ENCODE measurements at regions not wholly inside any gene's neighbourhood (a gene's known extent, or its start where the extent isn't known, plus 50 kb on each side); places are given as distances from the start of the nearest gene placed in this dataset.

DNA sequence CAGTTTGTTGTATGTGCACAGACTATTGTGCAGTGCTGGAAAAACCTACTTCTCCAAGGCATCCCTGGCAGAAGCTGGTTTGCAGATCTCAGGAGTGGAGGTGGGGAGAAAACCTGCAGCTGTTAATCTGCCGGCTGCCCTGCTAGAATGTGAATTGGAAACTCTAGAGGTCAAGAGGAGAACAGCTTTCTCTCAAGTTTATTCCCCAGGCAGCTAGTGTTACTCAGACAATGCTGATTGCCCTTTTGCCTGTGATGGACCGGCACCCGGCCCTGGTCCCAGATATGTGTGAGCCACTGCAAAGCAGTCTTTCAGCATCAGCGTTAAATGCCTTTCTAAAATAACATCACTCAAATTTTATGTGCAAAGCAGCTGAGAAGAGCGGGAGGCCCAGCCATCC lies 129.7 kb upstream of the TPM1 start:
- Histone ChIP-seq H3K36me3 (ENCODE audit: control insufficient read depth in 4 of 4, insufficient read depth in 3 of 4, low read depth in 1 of 4, low read length in 3 of 4) (no peaks in the 10 kb centered on the region), H3K27me3 (ENCODE audit: control insufficient read depth in 4 of 4, insufficient read depth in 4 of 4, low read length in 3 of 4) (no peaks in the 10 kb centered on the region), H3K9ac (ENCODE audit: low read depth in 1 of 2, low read length in 2 of 2) (no peak overlapping the region), H3K27ac (ENCODE audit: low read depth in 1 of 2, low read length in 2 of 2) (no peak overlapping the region), H3K9me3 (ENCODE audit: control insufficient read depth in 4 of 4, low read length in 3 of 4) (no peaks in the 10 kb centered on the region), H3K4me3 (ENCODE audit: low read depth in 1 of 3, low read length in 3 of 3) (no peak overlapping the region), H3K4me1 (ENCODE audit: control insufficient read depth in 4 of 4, insufficient read depth in 4 of 4, low read length in 3 of 4) (peaks cover 0 to 7% (median 0%) of the 10 kb centered on the region in 4 donors)
- TF ChIP-seq, protein P1, sequence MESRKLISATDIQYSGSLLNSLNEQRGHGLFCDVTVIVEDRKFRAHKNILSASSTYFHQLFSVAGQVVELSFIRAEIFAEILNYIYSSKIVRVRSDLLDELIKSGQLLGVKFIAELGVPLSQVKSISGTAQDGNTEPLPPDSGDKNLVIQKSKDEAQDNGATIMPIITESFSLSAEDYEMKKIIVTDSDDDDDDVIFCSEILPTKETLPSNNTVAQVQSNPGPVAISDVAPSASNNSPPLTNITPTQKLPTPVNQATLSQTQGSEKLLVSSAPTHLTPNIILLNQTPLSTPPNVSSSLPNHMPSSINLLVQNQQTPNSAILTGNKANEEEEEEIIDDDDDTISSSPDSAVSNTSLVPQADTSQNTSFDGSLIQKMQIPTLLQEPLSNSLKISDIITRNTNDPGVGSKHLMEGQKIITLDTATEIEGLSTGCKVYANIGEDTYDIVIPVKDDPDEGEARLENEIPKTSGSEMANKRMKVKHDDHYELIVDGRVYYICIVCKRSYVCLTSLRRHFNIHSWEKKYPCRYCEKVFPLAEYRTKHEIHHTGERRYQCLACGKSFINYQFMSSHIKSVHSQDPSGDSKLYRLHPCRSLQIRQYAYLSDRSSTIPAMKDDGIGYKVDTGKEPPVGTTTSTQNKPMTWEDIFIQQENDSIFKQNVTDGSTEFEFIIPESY (IDR thresholded peaks at IDR 0.05), result no peak
- TF ChIP-seq, protein P2, sequence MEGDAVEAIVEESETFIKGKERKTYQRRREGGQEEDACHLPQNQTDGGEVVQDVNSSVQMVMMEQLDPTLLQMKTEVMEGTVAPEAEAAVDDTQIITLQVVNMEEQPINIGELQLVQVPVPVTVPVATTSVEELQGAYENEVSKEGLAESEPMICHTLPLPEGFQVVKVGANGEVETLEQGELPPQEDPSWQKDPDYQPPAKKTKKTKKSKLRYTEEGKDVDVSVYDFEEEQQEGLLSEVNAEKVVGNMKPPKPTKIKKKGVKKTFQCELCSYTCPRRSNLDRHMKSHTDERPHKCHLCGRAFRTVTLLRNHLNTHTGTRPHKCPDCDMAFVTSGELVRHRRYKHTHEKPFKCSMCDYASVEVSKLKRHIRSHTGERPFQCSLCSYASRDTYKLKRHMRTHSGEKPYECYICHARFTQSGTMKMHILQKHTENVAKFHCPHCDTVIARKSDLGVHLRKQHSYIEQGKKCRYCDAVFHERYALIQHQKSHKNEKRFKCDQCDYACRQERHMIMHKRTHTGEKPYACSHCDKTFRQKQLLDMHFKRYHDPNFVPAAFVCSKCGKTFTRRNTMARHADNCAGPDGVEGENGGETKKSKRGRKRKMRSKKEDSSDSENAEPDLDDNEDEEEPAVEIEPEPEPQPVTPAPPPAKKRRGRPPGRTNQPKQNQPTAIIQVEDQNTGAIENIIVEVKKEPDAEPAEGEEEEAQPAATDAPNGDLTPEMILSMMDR (IDR thresholded peaks at IDR 0.05; ENCODE audit: low read depth, low read length, missing input control), result no peak
- TF ChIP-seq SP1 (IDR thresholded peaks at IDR 0.05) (no peak), TAF1 (conservative IDR thresholded peaks at IDR 0.05) (no peak), YY1 (IDR thresholded peaks at IDR 0.05) (no peak), HNF4G (IDR thresholded peaks at IDR 0.05) (no peak), FOXA2 (IDR thresholded peaks at IDR 0.05) (no peak), FOXA1 (IDR thresholded peaks at IDR 0.05) (no peak)
- no peak for DNase-seq (ENCODE audit: low spot score)
- WGBS, result 86% methylated on average over 5 of the region's 5 CpGs

DNA sequence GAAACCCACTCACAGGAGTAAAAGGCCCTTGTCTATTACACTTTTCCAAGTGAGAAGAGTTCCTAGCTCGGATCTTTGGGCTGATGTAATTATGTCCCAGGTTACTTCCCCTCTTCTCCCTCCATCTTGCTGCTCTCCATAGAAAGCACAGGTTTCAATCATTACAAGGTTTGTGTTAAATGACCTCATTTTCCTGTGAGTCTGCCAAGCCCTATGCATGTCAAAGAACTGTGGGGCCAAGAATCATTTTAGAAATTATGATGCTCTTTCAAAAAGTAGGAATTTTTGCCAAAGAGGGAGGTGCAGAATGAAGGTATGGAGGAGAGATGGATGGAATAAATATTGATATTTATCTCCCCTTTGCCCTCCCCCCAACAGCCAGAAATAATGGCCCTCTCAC lies 129.3 kb upstream of the TPM1 start:
- TF ChIP-seq JUND (IDR thresholded peaks at IDR 0.05) (no peak), RXRA (IDR thresholded peaks at IDR 0.05) (no peak), HNF4A (conservative IDR thresholded peaks at IDR 0.05) (no peak)
- TF ChIP-seq, protein P3, sequence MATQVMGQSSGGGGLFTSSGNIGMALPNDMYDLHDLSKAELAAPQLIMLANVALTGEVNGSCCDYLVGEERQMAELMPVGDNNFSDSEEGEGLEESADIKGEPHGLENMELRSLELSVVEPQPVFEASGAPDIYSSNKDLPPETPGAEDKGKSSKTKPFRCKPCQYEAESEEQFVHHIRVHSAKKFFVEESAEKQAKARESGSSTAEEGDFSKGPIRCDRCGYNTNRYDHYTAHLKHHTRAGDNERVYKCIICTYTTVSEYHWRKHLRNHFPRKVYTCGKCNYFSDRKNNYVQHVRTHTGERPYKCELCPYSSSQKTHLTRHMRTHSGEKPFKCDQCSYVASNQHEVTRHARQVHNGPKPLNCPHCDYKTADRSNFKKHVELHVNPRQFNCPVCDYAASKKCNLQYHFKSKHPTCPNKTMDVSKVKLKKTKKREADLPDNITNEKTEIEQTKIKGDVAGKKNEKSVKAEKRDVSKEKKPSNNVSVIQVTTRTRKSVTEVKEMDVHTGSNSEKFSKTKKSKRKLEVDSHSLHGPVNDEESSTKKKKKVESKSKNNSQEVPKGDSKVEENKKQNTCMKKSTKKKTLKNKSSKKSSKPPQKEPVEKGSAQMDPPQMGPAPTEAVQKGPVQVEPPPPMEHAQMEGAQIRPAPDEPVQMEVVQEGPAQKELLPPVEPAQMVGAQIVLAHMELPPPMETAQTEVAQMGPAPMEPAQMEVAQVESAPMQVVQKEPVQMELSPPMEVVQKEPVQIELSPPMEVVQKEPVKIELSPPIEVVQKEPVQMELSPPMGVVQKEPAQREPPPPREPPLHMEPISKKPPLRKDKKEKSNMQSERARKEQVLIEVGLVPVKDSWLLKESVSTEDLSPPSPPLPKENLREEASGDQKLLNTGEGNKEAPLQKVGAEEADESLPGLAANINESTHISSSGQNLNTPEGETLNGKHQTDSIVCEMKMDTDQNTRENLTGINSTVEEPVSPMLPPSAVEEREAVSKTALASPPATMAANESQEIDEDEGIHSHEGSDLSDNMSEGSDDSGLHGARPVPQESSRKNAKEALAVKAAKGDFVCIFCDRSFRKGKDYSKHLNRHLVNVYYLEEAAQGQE (IDR thresholded peaks at IDR 0.05), result no peak
- no peak overlapping the region for H3K9ac ChIP-seq (ENCODE audit: low read depth in 1 of 2, low read length in 2 of 2)
- WGBS, result 88% methylated on average over 1 of the region's 1 CpG
- no peaks in the 10 kb centered on the region for H3K9me3 ChIP-seq (ENCODE audit: control insufficient read depth in 4 of 4, low read length in 3 of 4)
- no peaks in the 10 kb centered on the region for H3K36me3 ChIP-seq (ENCODE audit: control insufficient read depth in 4 of 4, insufficient read depth in 3 of 4, low read depth in 1 of 4, low read length in 3 of 4)
- DNase-seq (ENCODE audit: low spot score), result no peak
- no peak overlapping the region for H3K27ac ChIP-seq (ENCODE audit: low read depth in 1 of 2, low read length in 2 of 2)
- H3K4me1 ChIP-seq (ENCODE audit: control insufficient read depth in 4 of 4, insufficient read depth in 4 of 4, low read length in 3 of 4), result peaks cover 0 to 7% (median 0%) of the 10 kb centered on the region in 4 donors
- H3K27me3 ChIP-seq (ENCODE audit: control insufficient read depth in 4 of 4, insufficient read depth in 4 of 4, low read length in 3 of 4), result no peaks in the 10 kb centered on the region
- H3K4me3 ChIP-seq (ENCODE audit: low read depth in 1 of 3, low read length in 3 of 3), result no peak overlapping the region

Measured in liver (tissue), 8 donors.